ENCODE measurements at regions not wholly inside any gene's neighbourhood (a gene's known extent, or its start where the extent isn't known, plus 50 kb on each side); places are given as distances from the start of the nearest gene placed in this dataset.

DNA sequence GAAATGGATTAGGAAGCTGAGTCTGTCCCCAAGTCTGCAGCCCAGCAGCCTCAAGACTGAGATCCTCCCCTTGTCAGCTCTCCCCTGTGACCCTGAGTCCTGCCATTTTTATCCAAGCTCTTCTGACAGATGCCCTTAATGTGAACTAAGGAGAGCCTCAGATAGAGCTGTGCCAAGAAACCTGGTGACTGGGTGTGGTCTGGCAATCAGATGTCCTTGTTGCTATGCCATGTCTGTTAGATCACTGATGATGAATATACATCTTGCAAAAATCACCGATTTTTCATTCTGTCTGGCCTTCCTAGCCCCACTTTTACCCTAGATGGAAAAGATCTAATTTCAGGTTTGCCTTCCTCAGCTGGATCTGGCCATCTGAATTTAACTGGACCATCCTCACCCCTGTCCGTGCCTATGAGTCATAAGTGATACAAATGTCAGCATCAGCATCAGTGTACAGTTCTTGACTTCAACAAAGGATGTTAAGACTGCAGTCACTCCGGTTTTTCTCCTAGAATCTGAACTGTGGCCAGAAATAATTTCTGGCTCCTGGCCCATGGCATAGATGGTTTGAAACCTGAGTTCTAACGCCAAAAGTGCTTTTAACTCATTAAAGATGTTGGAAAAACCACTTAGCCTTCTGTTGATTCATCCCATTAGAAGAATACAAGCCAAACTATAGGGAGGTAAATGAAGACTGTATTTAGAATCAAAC lies 61.2 kb upstream of the GRIP1 start:
- ATAC-seq: no peak
- H3K27me3 ChIP-seq: peaks cover 0 to 5% (median 0%) of the 10 kb centered on the region in 7 donors
- TF ChIP-seq, protein P1, sequence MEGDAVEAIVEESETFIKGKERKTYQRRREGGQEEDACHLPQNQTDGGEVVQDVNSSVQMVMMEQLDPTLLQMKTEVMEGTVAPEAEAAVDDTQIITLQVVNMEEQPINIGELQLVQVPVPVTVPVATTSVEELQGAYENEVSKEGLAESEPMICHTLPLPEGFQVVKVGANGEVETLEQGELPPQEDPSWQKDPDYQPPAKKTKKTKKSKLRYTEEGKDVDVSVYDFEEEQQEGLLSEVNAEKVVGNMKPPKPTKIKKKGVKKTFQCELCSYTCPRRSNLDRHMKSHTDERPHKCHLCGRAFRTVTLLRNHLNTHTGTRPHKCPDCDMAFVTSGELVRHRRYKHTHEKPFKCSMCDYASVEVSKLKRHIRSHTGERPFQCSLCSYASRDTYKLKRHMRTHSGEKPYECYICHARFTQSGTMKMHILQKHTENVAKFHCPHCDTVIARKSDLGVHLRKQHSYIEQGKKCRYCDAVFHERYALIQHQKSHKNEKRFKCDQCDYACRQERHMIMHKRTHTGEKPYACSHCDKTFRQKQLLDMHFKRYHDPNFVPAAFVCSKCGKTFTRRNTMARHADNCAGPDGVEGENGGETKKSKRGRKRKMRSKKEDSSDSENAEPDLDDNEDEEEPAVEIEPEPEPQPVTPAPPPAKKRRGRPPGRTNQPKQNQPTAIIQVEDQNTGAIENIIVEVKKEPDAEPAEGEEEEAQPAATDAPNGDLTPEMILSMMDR (IDR thresholded peaks at IDR 0.05): no peak
- intact Hi-C loops (cut with DNase I): no loop called here
- H3K27ac ChIP-seq: no peak overlapping the region
- no peak for DNase-seq
- no peaks in the 10 kb centered on the region for H3K9me3 ChIP-seq
- H3K36me3 ChIP-seq: no peaks in the 10 kb centered on the region
- no peaks in the 10 kb centered on the region for H3K4me1 ChIP-seq
- WGBS, 2 donors: 33% methylated on average over 4 of the region's 4 CpGs
- no peak overlapping the region for H3K4me3 ChIP-seq

- WGBS, 2 donors: 65 to 72% methylated on average over 2 of the region's 2 CpGs
- intact Hi-C loops (cut with DNase I): no loop called here
- H3K36me3 ChIP-seq: no peaks in the 10 kb centered on the region
- ATAC-seq (no peak), DNase-seq (no peak)
- no peak overlapping the region for H3K27ac ChIP-seq
- no peaks in the 10 kb centered on the region for H3K4me1 ChIP-seq
- TF ChIP-seq, protein P1 (IDR thresholded peaks at IDR 0.05): no peak
- H3K27me3 ChIP-seq: peaks cover 0 to 5% (median 0%) of the 10 kb centered on the region in 7 donors
- no peak overlapping the region for H3K4me3 ChIP-seq
- H3K9me3 ChIP-seq: no peaks in the 10 kb centered on the region
Observed at GRCh38 chr12:66740732-66741131, 61.9 kb upstream of the GRIP1 start.

DNA sequence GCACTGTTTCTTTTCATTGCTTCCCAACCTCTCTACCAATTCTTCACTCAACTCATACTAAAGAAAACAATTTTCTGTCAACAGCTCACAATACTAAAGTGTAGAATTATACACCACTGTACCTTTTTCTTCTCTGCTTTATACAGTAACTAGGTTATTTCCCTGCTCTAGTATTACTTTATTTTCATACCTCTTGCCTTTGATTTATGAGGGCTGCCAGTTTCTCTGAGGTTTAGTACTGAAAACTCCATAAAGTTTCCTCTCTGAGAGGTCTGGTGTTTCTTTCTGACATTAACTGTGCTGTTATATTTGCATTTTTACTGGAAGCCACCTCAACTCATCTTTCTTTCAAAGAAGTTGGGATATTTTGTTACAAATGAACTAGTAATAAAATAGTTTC lies 63.0 kb upstream of the GRIP1 start:
- DNase-seq (no peak), ATAC-seq (no peak)
- Histone ChIP-seq H3K4me1 (no peaks in the 10 kb centered on the region), H3K36me3 (no peaks in the 10 kb centered on the region), H3K4me3 (no peak overlapping the region), H3K9me3 (no peaks in the 10 kb centered on the region), H3K27ac (no peak overlapping the region), H3K27me3 (peaks cover 0 to 5% (median 2%) of the 10 kb centered on the region in 7 donors)
- intact Hi-C loops (cut with DNase I): no loop called here
- TF ChIP-seq, protein P1 (IDR thresholded peaks at IDR 0.05): no peak

GRCh38 chr12:66742508-66743367 lies 63.9 kb upstream of the GRIP1 start:
- intact Hi-C loops (cut with DNase I): no loop called here
- peaks cover 0 to 5% (median 3%) of the 10 kb centered on the region in 7 donors for H3K27me3 ChIP-seq
- H3K9me3 ChIP-seq: no peaks in the 10 kb centered on the region
- DNase-seq: no peak
- no peak for ATAC-seq
- no peaks in the 10 kb centered on the region for H3K4me1 ChIP-seq
- TF ChIP-seq, protein P1 (IDR thresholded peaks at IDR 0.05): no peak
- H3K4me3 ChIP-seq: no peak overlapping the region
- 80 to 88% methylated on average over 2 of the region's 2 CpGs for WGBS, 2 donors
- no peaks in the 10 kb centered on the region for H3K36me3 ChIP-seq
- H3K27ac ChIP-seq: no peak overlapping the region

Measured in heart right ventricle (tissue), 16 donors.